ENCODE measurements at regions not wholly inside any gene's neighbourhood (a gene's known extent, or its start where the extent isn't known, plus 50 kb on each side); places are given as distances from the start of the nearest gene placed in this dataset.

DNA sequence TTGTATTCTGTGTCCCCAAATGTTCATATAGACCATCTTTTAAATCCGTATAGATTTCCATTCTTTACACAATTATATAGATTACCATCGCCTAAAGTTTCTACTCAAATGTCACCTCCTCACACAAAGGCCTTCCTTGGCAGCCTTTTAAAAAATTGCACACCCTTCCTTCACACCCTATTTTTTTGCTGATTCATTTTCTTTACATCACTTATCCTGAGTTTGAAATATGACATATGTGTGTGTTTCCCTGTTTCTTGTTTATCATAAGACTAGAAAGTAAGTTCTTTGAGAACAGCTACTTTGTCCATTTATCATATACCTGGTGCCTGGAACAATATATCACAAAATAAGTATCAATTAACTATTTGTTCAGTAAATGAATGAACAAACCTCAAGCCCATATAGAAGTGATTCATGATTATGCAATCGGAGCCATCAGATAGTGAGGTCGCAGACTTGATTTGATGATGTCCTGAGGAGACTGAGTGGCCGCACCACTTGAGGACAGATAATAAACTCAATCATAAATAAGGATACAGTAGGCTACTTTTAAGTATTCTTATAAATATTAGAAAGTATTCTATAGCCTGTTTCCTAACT lies 327.4 kb upstream of the ZC3H12C start:
- TF ChIP-seq CTCF (IDR thresholded peaks at IDR 0.05), result no peak
- TF ChIP-seq POLR2A (IDR thresholded peaks at IDR 0.05), result no peak

Measured in prostate gland (tissue), 2 donors.